Endodermal cell (in vitro differentiated cells): ENCODE measurements at regions not wholly inside any gene's neighbourhood (a gene's known extent, or its start where the extent isn't known, plus 50 kb on each side); places are given as distances from the start of the nearest gene placed in this dataset.

Experiments
- DNase-seq: peaks from one replicate; pipeline ENCODE4 v3.0.0-alpha.2; 2017
- H3K27ac ChIP-seq: 2 replicates; pipeline ENCODE4 v1.5.1; 2013; ENCODE audit warnings: mild to moderate bottlenecking, low read depth, low read length, moderate library complexity
- H3K27me3 ChIP-seq: 2 replicates; pipeline ENCODE4 v1.6.1; 2013; ENCODE audit warnings: mild to moderate bottlenecking, low read length, moderate library complexity; ENCODE audit not compliant: insufficient read depth, control insufficient read depth, poor library complexity, severe bottlenecking
- H3K36me3 ChIP-seq: 2 replicates; pipeline ENCODE4 v1.7.0; 2013; ENCODE audit warnings: mild to moderate bottlenecking, low read length, moderate library complexity; ENCODE audit not compliant: control insufficient read depth, insufficient read depth
- H3K4me1 ChIP-seq: one replicate; pipeline ENCODE4 v1.7.0; 2013; ENCODE audit warnings: low read length; ENCODE audit not compliant: control insufficient read depth, insufficient read depth
- H3K4me3 ChIP-seq: 2 replicates; pipeline ENCODE4 v1.5.1; 2013; ENCODE audit warnings: mild to moderate bottlenecking, low read length, moderate library complexity
- H3K9ac ChIP-seq: 2 replicates; pipeline ENCODE4 v1.6.1; 2013; ENCODE audit warnings: mild to moderate bottlenecking, low read length, moderate library complexity; ENCODE audit not compliant: poor library complexity, severe bottlenecking; ENCODE audit errors: extremely low read depth
- H3K9me3 ChIP-seq: 2 replicates; pipeline ENCODE4 v1.6.1; 2013; ENCODE audit warnings: mild to moderate bottlenecking, low read length, moderate library complexity; ENCODE audit not compliant: control insufficient read depth
- H3K27ac Mint-ChIP-seq: 2 replicates; pipeline ENCODE4 v1.8.0; 2020; ENCODE audit warnings: mixed read lengths
- H3K27me3 Mint-ChIP-seq: 2 replicates; pipeline ENCODE4 v1.8.0; 2021; ENCODE audit warnings: mild to moderate bottlenecking, mixed read lengths; ENCODE audit not compliant: insufficient read depth
- H3K36me3 Mint-ChIP-seq: 2 replicates; pipeline ENCODE4 v1.8.0; 2020; ENCODE audit warnings: low read depth, mixed read lengths
- H3K4me1 Mint-ChIP-seq: 2 replicates; pipeline ENCODE4 v1.8.0; 2020; ENCODE audit warnings: mixed read lengths
- H3K4me3 Mint-ChIP-seq: 2 replicates; pipeline ENCODE4 v1.8.0; 2020; ENCODE audit warnings: mild to moderate bottlenecking, moderate library complexity, mixed read lengths
- H3K9me3 Mint-ChIP-seq: 2 replicates; pipeline ENCODE4 v1.8.0; 2020; ENCODE audit warnings: mild to moderate bottlenecking, mixed read lengths
- WGBS, 2 experiments: methylation state at CpG; one replicate each; pipeline versions ENCODE4 v1.1.5 to v1.1.7; 2013; ENCODE audit warnings: missing lambda C conversion rate in 2 of 2, mixed read lengths in 1 of 2; ENCODE audit not compliant: insufficient coverage in 1 of 2, insufficient read length in 1 of 2; 5-methylcytosine and 5-hydroxymethylcytosine counted together
- TF ChIP-seq, protein P1 (sequence below): fragments of 200-600 bp; sonication (generic); conservative IDR thresholded peaks from 2 replicates; pipeline ENCODE4 v1.5.0; 2021; ENCODE audit warnings: antibody characterized with exemption, mild to moderate bottlenecking

DNA sequence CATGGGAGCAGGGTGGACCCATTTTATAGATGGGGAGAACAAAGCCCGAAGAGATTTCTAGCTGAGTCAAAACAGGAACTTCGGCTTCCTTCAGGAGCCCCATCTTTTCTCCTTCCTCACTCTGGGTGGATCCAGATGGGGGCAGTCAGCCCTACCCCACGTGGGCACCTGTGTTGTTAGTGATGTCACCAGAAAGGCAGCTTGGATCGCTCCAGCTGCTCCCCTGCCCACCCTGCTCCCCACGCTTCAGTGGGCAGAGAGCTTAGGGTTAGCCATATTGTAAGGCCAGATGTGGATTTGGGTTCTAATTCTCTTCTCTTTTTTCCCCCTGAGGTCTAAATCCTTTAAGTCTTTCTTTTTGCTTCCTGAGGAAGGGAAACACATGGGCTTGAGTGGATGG is 132.3 kb upstream of the PJA1 start:
- TF ChIP-seq, protein P1, sequence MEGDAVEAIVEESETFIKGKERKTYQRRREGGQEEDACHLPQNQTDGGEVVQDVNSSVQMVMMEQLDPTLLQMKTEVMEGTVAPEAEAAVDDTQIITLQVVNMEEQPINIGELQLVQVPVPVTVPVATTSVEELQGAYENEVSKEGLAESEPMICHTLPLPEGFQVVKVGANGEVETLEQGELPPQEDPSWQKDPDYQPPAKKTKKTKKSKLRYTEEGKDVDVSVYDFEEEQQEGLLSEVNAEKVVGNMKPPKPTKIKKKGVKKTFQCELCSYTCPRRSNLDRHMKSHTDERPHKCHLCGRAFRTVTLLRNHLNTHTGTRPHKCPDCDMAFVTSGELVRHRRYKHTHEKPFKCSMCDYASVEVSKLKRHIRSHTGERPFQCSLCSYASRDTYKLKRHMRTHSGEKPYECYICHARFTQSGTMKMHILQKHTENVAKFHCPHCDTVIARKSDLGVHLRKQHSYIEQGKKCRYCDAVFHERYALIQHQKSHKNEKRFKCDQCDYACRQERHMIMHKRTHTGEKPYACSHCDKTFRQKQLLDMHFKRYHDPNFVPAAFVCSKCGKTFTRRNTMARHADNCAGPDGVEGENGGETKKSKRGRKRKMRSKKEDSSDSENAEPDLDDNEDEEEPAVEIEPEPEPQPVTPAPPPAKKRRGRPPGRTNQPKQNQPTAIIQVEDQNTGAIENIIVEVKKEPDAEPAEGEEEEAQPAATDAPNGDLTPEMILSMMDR = no peak
- Histone ChIP-seq H3K4me3 (no peak overlapping the region), H3K27me3 (no peaks in the 10 kb centered on the region), H3K27ac (no peak overlapping the region), H3K9me3 (no peaks in the 10 kb centered on the region), H3K36me3 (no peaks in the 10 kb centered on the region), H3K4me1 (no peaks in the 10 kb centered on the region), H3K9ac (no peak overlapping the region)
- DNase-seq = no peak
- Mint-ChIP-seq H3K27me3 (peaks cover 5% of the 10 kb centered on the region), H3K4me1 (no peaks in the 10 kb centered on the region), H3K27ac (no peak overlapping the region), H3K4me3 (no peak overlapping the region), H3K36me3 (no peaks in the 10 kb centered on the region), H3K9me3 (peaks cover 60% of the 10 kb centered on the region)
- 67 to 100% methylated on average over 1 to 3 of the region's 5 CpGs for WGBS, 2 experiments

DNA sequence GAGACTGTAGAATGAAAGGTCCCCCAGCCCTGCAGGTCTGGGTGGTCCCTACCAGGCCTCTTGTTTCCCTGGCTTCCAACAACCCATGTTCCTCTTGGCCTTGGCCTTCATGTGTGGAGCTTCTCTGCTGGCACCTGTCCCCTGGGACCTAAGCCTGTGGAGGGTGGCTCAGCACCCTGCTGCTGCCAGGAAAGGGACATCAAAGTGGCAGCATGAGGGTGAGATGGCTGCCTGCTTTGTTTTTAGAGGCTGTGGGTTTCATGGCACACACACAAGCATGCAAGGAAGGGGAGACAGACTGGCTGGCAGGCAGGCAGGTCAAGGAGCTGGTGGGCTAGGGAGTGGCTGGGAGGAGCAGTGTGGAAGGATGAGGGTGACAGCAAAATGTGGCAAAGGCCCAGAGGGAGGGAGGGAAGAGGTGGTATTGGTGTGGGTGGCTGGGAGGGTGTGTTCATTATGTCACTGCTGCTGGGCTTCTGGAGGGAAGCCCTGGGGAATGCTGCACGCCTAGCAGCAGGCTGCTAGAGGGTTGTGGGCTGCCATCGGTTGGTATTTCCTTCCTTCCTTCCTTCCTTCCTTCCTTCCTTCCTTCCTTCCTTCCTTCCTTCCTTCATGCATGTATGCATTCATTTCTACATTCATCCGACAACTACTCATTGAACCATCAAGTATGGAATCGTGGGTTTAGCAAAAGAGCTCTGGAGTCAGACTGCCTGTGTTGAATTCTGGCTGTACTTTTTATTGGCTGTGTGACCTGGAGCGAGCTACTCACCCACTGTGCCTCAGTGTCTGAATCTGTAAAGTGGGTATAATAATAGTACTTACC is 128.7 kb upstream of the PJA1 start:
- peaks cover 56% of the 10 kb centered on the region for H3K9me3 Mint-ChIP-seq
- Histone ChIP-seq H3K27ac (no peak overlapping the region), H3K4me1 (no peaks in the 10 kb centered on the region), H3K36me3 (no peaks in the 10 kb centered on the region), H3K9me3 (no peaks in the 10 kb centered on the region), H3K27me3 (no peaks in the 10 kb centered on the region), H3K4me3 (no peak overlapping the region), H3K9ac (no peak overlapping the region)
- H3K4me3 Mint-ChIP-seq = no peak overlapping the region
- no peak for DNase-seq
- H3K4me1 Mint-ChIP-seq = peaks cover 13% of the 10 kb centered on the region
- 80% methylated on average over 2 of the region's 5 CpGs; no CpG with 5 or more reads in 1 of the 2 experiments for WGBS, 2 experiments
- H3K36me3 Mint-ChIP-seq = no peaks in the 10 kb centered on the region
- TF ChIP-seq, protein P1 = no peak
- H3K27ac Mint-ChIP-seq = no peak overlapping the region
- no peaks in the 10 kb centered on the region for H3K27me3 Mint-ChIP-seq

DNA sequence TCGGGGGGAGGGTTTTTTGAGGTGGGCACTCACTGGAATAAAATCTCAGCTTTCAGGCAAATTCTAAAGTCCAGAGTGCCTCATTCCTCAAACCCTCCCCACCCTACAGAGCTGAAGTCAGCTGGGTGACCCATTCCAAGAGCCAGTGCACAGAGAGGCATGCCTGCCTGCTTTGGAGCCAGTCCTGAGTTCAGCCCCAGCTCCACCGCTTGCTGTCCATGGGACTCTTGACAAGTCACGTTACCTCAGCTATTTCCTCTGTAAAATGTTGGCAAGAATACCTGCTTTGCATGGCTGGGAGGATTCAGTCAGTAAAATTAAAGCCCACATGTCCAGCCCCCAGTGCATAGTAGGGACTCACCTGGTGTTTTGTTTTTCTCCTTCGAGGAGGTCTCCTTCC is 125.9 kb upstream of the PJA1 start:
- WGBS, 2 experiments = 93 to 100% methylated on average over 3 to 4 of the region's 4 CpGs
- Histone ChIP-seq H3K4me1 (no peaks in the 10 kb centered on the region), H3K27ac (no peak overlapping the region), H3K27me3 (peaks cover 5% of the 10 kb centered on the region), H3K36me3 (no peaks in the 10 kb centered on the region), H3K9me3 (no peaks in the 10 kb centered on the region), H3K4me3 (no peak overlapping the region), H3K9ac (no peak overlapping the region)
- Mint-ChIP-seq H3K4me1 (peaks cover 13% of the 10 kb centered on the region), H3K4me3 (no peak overlapping the region), H3K9me3 (peaks cover 63% of the 10 kb centered on the region), H3K36me3 (no peaks in the 10 kb centered on the region), H3K27me3 (peaks cover 12% of the 10 kb centered on the region), H3K27ac (no peak overlapping the region)
- DNase-seq = no peak
- TF ChIP-seq, protein P1 = no peak
